Esophagus muscularis mucosa (tissue), 4 donors: ENCODE measurements at regions not wholly inside any gene's neighbourhood (a gene's known extent, or its start where the extent isn't known, plus 50 kb on each side); places are given as distances from the start of the nearest gene placed in this dataset.

Experiments used
- DNase-seq: peaks from one replicate; pipeline ENCODE4 v3.0.0-alpha.2; 2017; ENCODE audit errors: extremely low spot score
- H3K27ac ChIP-seq, 4 donors: fragments of 200-600 bp; sonication (generic); replicated peaks in 1 of 4; 1 replicate in 3 of 4; 2 replicates in 1 of 4; pipeline ENCODE4 v1.5.1; 2016 to 2019; ENCODE audit warnings: mild to moderate bottlenecking in 1 of 4
- H3K27me3 ChIP-seq, 4 donors: fragments of 200-600 bp; sonication (generic); one replicate each; pipeline versions ENCODE4 v1.5.1 to v1.6.0; 2016 to 2019
- H3K36me3 ChIP-seq, 4 donors: fragments of 200-600 bp; sonication (generic); one replicate each; pipeline ENCODE4 v1.5.1; 2016 to 2019
- H3K4me1 ChIP-seq, 4 donors: fragments of 200-600 bp; sonication (generic); one replicate each; pipeline ENCODE4 v1.5.1; 2016 to 2019
- H3K4me3 ChIP-seq, 4 donors: fragments of 200-600 bp; sonication (generic); 1 replicate in 2 of 4; 2 replicates in 2 of 4; pipeline ENCODE4 v1.5.1; 2016 to 2019; ENCODE audit warnings: mild to moderate bottlenecking in 4 of 4, moderate library complexity in 1 of 4
- H3K9me3 ChIP-seq, 4 donors: fragments of 200-600 bp; sonication (generic); 1 replicate in 3 of 4; 2 replicates in 1 of 4; pipeline ENCODE4 v1.5.1; 2016 to 2019
- CTCF ChIP-seq, 3 experiments: fragments of 200-600 bp in 2 of 3; fragments of 450-650 bp in 1 of 3; sonication (generic) in 2 of 3; IDR thresholded peaks; one replicate each; pipeline ENCODE4 v1.5.1; 2017 to 2019; ENCODE audit warnings: antibody characterized with exemption in 3 of 3, mild to moderate bottlenecking in 2 of 3, moderate library complexity in 1 of 3
- EP300 ChIP-seq: sonication (generic); formaldehyde crosslinking; IDR thresholded peaks from one replicate; pipeline ENCODE4 v1.6.1; 2017; ENCODE audit warnings: antibody characterized with exemption
- POLR2A ChIP-seq: fragments of 450-650 bp; IDR thresholded peaks from one replicate; pipeline ENCODE4 v1.6.1; 2017; ENCODE audit warnings: antibody characterized with exemption, moderate library complexity, mild to moderate bottlenecking, low read depth
- POLR2AphosphoS5 ChIP-seq, 2 donors: sonication (generic); formaldehyde crosslinking; IDR thresholded peaks; one replicate each; pipeline ENCODE4 v1.6.1; 2017; ENCODE audit warnings: antibody characterized with exemption in 2 of 2
- WGBS: methylation state at CpG from one replicate; pipeline ENCODE4 v1.1.5; 2018; 5-methylcytosine and 5-hydroxymethylcytosine counted together
- intact Hi-C: fragments of 100-400 bp; cut with DNase I; formaldehyde crosslinking; loops from one replicate; pipeline ENCODE4 v1.15.1; 2023

- H3K4me3 ChIP-seq = no peak overlapping the region
- DNase-seq = no peak
- 85% methylated on average over 3 of the region's 3 CpGs for WGBS
These were observed 128.4 kb upstream of the ADGRF1 start for GRCh38 chr6:47170617-47170947.

GRCh38 chr6:47169785-47170616 is 127.9 kb upstream of the ADGRF1 start:
- H3K27me3 ChIP-seq = no peaks in the 10 kb centered on the region
- DNase-seq = peak; percentile 53
- TF ChIP-seq POLR2AphosphoS5 (IDR thresholded peaks at IDR 0.05) = no peak
- no peak for TF ChIP-seq EP300
- TF ChIP-seq CTCF (IDR thresholded peaks at IDR 0.05) = no peak
- TF ChIP-seq POLR2A = no peak
- no peak overlapping the region for H3K27ac ChIP-seq
- H3K36me3 ChIP-seq = no peaks in the 10 kb centered on the region
- H3K4me3 ChIP-seq = no peak overlapping the region
- 80% methylated on average over 1 of the region's 1 CpG for WGBS
- H3K9me3 ChIP-seq = no peaks in the 10 kb centered on the region
- intact Hi-C loops = no loop called here
- peaks cover 0 to 17% (median 0%) of the 10 kb centered on the region in 4 donors for H3K4me1 ChIP-seq

More at GRCh38 chr6:47170617-47170947, 128.4 kb upstream of the ADGRF1 start:
- Histone ChIP-seq H3K36me3 (no peaks in the 10 kb centered on the region), H3K27me3 (no peaks in the 10 kb centered on the region), H3K27ac (no peak overlapping the region), H3K9me3 (no peaks in the 10 kb centered on the region), H3K4me1 (peaks cover 0 to 17% (median 0%) of the 10 kb centered on the region in 4 donors)
- no peak for TF ChIP-seq POLR2AphosphoS5 (IDR thresholded peaks at IDR 0.05)
- no peak for TF ChIP-seq POLR2A
- no peak for TF ChIP-seq EP300
- TF ChIP-seq CTCF (IDR thresholded peaks at IDR 0.05) = no peak
- intact Hi-C loops = no loop called here

GRCh38 chr6:47168180-47168579 is 126.0 kb upstream of the ADGRF1 start:
- no peaks in the 10 kb centered on the region for H3K9me3 ChIP-seq

GRCh38 chr6:47165918-47166317 is 123.8 kb upstream of the ADGRF1 start:
- DNase-seq = peak; percentile 86
- Histone ChIP-seq H3K9me3 (no peaks in the 10 kb centered on the region), H3K27me3 (no peaks in the 10 kb centered on the region), H3K4me1 (peaks cover 0 to 17% (median 1%) of the 10 kb centered on the region in 4 donors), H3K36me3 (no peaks in the 10 kb centered on the region), H3K27ac (no peak overlapping the region), H3K4me3 (no peak overlapping the region)
- intact Hi-C loops = no loop called here
- no peak for TF ChIP-seq EP300
- TF ChIP-seq POLR2AphosphoS5 (IDR thresholded peaks at IDR 0.05) = no peak
- 73% methylated on average over 1 of the region's 1 CpG for WGBS

More at GRCh38 chr6:47168180-47168579, 126.0 kb upstream of the ADGRF1 start:
- H3K27me3 ChIP-seq = no peaks in the 10 kb centered on the region
- no peak overlapping the region for H3K4me3 ChIP-seq
- DNase-seq = peak; percentile 87
- H3K4me1 ChIP-seq = peaks cover 0 to 17% (median 1%) of the 10 kb centered on the region in 4 donors
- no peak overlapping the region for H3K27ac ChIP-seq
- no peak for TF ChIP-seq POLR2A
- no peak for TF ChIP-seq CTCF (IDR thresholded peaks at IDR 0.05)
- TF ChIP-seq EP300 = no peak
- no peak for TF ChIP-seq POLR2AphosphoS5 (IDR thresholded peaks at IDR 0.05)
- H3K36me3 ChIP-seq = no peaks in the 10 kb centered on the region
- WGBS = 52% methylated on average over 2 of the region's 2 CpGs
- intact Hi-C loops = no loop called here

GRCh38 chr6:47164877-47165276 is 122.7 kb upstream of the ADGRF1 start:
- Histone ChIP-seq H3K36me3 (no peaks in the 10 kb centered on the region), H3K4me1 (peaks cover 0 to 14% (median 1%) of the 10 kb centered on the region in 4 donors), H3K27me3 (no peaks in the 10 kb centered on the region), H3K9me3 (no peaks in the 10 kb centered on the region), H3K4me3 (no peak overlapping the region), H3K27ac (no peak overlapping the region)
- intact Hi-C loops = no loop called here
- TF ChIP-seq CTCF (IDR thresholded peaks at IDR 0.05) = no peak
- no peak for TF ChIP-seq POLR2A
- DNase-seq = no peak
